Liver (tissue), 3 donors: ENCODE measurements at regions not wholly inside any gene's neighbourhood (a gene's known extent, or its start where the extent isn't known, plus 50 kb on each side); places are given as distances from the start of the nearest gene placed in this dataset.

ENCODE experiments used
- CTCF ChIP-seq: fragments of 150-350 bp; IDR thresholded peaks from 2 replicates; pipeline ENCODE4 v1.5.1; 2017; ENCODE audit warnings: improper control_type of control experiment, low read depth, low read length; ENCODE audit not compliant: missing input control
- EGR1 ChIP-seq, 2 donors: IDR thresholded peaks; 2 replicates each; pipeline ENCODE4 v1.6.1; 2016 to 2018; ENCODE audit warnings: antibody characterized with exemption in 2 of 2, low read depth in 2 of 2
- HNF4G ChIP-seq: IDR thresholded peaks from 2 replicates; pipeline ENCODE4 v1.6.1; 2016; ENCODE audit warnings: antibody characterized with exemption
- JUND ChIP-seq, 2 donors: IDR thresholded peaks; 2 replicates each; pipeline ENCODE4 v1.6.1; 2016; ENCODE audit warnings: antibody characterized with exemption in 2 of 2
- MAX ChIP-seq: IDR thresholded peaks from 2 replicates; pipeline ENCODE4 v1.6.1; 2016; ENCODE audit warnings: antibody characterized with exemption
- RAD21 ChIP-seq, 2 donors: IDR thresholded peaks; 2 replicates each; pipeline ENCODE4 v1.6.1; 2016; ENCODE audit warnings: antibody characterized with exemption in 2 of 2, mild to moderate bottlenecking in 2 of 2
- TAF1 ChIP-seq: conservative IDR thresholded peaks from 2 replicates; pipeline ENCODE4 v1.6.1; 2016; ENCODE audit warnings: antibody characterized with exemption, mild to moderate bottlenecking
- YY1 ChIP-seq: IDR thresholded peaks from 2 replicates; pipeline ENCODE4 v1.6.1; 2016; ENCODE audit warnings: antibody characterized with exemption, mild to moderate bottlenecking
- TF ChIP-seq, protein P1 (sequence below): IDR thresholded peaks from 2 replicates; pipeline ENCODE4 v1.6.1; 2016; ENCODE audit warnings: antibody characterized with exemption
- donor health status: healthy.
- donor health status: healthy.

- TF ChIP-seq CTCF: no peak
- peak; percentile 69 to 79 for TF ChIP-seq JUND (IDR thresholded peaks at IDR 0.05)
- peak in 1 of 2 donors; percentile 29 for TF ChIP-seq RAD21 (IDR thresholded peaks at IDR 0.05)
- TF ChIP-seq, protein P1, sequence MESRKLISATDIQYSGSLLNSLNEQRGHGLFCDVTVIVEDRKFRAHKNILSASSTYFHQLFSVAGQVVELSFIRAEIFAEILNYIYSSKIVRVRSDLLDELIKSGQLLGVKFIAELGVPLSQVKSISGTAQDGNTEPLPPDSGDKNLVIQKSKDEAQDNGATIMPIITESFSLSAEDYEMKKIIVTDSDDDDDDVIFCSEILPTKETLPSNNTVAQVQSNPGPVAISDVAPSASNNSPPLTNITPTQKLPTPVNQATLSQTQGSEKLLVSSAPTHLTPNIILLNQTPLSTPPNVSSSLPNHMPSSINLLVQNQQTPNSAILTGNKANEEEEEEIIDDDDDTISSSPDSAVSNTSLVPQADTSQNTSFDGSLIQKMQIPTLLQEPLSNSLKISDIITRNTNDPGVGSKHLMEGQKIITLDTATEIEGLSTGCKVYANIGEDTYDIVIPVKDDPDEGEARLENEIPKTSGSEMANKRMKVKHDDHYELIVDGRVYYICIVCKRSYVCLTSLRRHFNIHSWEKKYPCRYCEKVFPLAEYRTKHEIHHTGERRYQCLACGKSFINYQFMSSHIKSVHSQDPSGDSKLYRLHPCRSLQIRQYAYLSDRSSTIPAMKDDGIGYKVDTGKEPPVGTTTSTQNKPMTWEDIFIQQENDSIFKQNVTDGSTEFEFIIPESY: no peak
- peak; percentile 94 for TF ChIP-seq MAX
- no peak for TF ChIP-seq HNF4G
- TF ChIP-seq YY1: peak; percentile 45
- no peak for TF ChIP-seq EGR1 (IDR thresholded peaks at IDR 0.05; ENCODE audit: low read depth in 2 of 2)
- no peak for TF ChIP-seq TAF1
These were observed 194.2 kb downstream of the INHBB start for GRCh38 chr2:120539937-120540718.
